ENCODE measurements at regions not wholly inside any gene's neighbourhood (a gene's known extent, or its start where the extent isn't known, plus 50 kb on each side); places are given as distances from the start of the nearest gene placed in this dataset.
A peak's percentile ranks its signal among the peaks of the same experiment; 100 is the strongest.

DNA sequence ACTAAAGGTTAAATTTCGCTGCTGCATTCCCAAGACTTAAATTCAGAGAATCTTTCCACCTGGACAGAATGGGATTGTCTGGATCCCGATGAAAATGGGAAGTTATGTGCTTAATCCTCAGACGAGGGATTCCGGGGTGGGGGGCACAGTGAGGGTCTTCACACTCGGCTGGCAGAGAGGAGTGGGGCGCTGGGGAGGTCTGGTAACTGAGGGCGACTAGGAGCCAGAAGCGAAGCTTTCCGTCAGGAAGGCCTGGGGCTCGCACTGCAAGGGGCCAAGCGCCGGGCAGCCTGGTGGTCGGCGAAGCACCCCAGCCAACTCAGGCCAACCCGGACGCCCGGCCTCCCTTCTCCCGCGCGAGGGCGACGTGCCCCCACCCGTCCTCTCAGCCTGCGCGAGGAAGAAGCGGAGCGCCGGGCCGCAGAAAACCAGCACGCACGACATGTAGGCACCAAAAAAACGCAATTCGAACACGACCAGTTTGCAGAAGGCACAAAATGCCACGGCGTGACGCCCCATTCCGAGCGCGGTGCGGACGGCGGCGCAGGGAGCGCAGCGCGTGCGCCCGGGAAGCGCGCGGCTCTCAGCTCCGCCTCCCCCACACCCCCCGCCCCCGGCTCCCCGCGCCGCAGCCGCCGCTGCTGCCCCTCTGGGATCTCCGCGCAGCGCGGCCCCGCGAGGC lies 188.1 kb downstream of the ZEB2 start (continued):
- TF ChIP-seq, protein P1, sequence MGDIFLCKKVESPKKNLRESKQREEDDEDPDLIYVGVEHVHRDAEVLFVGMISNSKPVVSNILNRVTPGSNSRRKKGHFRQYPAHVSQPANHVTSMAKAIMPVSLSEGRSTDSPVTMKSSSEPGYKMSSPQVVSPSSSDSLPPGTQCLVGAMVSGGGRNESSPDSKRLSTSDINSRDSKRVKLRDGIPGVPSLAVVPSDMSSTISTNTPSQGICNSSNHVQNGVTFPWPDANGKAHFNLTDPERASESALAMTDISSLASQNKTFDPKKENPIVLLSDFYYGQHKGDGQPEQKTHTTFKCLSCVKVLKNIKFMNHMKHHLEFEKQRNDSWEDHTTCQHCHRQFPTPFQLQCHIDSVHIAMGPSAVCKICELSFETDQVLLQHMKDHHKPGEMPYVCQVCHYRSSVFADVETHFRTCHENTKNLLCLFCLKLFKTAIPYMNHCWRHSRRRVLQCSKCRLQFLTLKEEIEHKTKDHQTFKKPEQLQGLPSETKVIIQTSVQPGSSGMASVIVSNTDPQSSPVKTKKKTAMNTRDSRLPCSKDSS (IDR thresholded peaks at IDR 0.05; ENCODE audit: low read depth, partially characterized antibody) = no peak
- TF ChIP-seq SMC3 (conservative IDR thresholded peaks at IDR 0.05; ENCODE audit: insufficient read depth, low read depth, low read length) (0 out of 2 replicates have a peak, but pooled peaks have one; percentile 14), PCBP1 (IDR thresholded peaks at IDR 0.05; ENCODE audit: low read depth, low read length, poor library complexity, severe bottlenecking) (no peak), NFE2 (IDR thresholded peaks at IDR 0.05; ENCODE audit: low read depth) (no peak), MCM5 (IDR thresholded peaks at IDR 0.05; ENCODE audit: low read depth) (no peak), OTX1 (CRISPR knock-in tag; IDR thresholded peaks at IDR 0.05) (no peak)
- TF ChIP-seq, protein P2, sequence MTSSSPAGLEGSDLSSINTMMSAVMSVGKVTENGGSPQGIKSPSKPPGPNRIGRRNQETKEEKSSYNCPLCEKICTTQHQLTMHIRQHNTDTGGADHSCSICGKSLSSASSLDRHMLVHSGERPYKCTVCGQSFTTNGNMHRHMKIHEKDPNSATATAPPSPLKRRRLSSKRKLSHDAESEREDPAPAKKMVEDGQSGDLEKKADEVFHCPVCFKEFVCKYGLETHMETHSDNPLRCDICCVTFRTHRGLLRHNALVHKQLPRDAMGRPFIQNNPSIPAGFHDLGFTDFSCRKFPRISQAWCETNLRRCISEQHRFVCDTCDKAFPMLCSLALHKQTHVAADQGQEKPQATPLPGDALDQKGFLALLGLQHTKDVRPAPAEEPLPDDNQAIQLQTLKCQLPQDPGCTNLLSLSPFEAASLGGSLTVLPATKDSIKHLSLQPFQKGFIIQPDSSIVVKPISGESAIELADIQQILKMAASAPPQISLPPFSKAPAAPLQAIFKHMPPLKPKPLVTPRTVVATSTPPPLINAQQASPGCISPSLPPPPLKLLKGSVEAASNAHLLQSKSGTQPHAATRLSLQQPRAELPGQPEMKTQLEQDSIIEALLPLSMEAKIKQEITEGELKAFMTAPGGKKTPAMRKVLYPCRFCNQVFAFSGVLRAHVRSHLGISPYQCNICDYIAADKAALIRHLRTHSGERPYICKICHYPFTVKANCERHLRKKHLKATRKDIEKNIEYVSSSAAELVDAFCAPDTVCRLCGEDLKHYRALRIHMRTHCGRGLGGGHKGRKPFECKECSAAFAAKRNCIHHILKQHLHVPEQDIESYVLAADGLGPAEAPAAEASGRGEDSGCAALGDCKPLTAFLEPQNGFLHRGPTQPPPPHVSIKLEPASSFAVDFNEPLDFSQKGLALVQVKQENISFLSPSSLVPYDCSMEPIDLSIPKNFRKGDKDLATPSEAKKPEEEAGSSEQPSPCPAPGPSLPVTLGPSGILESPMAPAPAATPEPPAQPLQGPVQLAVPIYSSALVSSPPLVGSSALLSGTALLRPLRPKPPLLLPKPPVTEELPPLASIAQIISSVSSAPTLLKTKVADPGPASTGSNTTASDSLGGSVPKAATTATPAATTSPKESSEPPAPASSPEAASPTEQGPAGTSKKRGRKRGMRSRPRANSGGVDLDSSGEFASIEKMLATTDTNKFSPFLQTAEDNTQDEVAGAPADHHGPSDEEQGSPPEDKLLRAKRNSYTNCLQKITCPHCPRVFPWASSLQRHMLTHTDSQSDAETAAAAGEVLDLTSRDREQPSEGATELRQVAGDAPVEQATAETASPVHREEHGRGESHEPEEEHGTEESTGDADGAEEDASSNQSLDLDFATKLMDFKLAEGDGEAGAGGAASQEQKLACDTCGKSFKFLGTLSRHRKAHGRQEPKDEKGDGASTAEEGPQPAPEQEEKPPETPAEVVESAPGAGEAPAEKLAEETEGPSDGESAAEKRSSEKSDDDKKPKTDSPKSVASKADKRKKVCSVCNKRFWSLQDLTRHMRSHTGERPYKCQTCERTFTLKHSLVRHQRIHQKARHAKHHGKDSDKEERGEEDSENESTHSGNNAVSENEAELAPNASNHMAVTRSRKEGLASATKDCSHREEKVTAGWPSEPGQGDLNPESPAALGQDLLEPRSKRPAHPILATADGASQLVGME (CRISPR knock-in tag; IDR thresholded peaks at IDR 0.05) = no peak
- TF ChIP-seq, protein P3, sequence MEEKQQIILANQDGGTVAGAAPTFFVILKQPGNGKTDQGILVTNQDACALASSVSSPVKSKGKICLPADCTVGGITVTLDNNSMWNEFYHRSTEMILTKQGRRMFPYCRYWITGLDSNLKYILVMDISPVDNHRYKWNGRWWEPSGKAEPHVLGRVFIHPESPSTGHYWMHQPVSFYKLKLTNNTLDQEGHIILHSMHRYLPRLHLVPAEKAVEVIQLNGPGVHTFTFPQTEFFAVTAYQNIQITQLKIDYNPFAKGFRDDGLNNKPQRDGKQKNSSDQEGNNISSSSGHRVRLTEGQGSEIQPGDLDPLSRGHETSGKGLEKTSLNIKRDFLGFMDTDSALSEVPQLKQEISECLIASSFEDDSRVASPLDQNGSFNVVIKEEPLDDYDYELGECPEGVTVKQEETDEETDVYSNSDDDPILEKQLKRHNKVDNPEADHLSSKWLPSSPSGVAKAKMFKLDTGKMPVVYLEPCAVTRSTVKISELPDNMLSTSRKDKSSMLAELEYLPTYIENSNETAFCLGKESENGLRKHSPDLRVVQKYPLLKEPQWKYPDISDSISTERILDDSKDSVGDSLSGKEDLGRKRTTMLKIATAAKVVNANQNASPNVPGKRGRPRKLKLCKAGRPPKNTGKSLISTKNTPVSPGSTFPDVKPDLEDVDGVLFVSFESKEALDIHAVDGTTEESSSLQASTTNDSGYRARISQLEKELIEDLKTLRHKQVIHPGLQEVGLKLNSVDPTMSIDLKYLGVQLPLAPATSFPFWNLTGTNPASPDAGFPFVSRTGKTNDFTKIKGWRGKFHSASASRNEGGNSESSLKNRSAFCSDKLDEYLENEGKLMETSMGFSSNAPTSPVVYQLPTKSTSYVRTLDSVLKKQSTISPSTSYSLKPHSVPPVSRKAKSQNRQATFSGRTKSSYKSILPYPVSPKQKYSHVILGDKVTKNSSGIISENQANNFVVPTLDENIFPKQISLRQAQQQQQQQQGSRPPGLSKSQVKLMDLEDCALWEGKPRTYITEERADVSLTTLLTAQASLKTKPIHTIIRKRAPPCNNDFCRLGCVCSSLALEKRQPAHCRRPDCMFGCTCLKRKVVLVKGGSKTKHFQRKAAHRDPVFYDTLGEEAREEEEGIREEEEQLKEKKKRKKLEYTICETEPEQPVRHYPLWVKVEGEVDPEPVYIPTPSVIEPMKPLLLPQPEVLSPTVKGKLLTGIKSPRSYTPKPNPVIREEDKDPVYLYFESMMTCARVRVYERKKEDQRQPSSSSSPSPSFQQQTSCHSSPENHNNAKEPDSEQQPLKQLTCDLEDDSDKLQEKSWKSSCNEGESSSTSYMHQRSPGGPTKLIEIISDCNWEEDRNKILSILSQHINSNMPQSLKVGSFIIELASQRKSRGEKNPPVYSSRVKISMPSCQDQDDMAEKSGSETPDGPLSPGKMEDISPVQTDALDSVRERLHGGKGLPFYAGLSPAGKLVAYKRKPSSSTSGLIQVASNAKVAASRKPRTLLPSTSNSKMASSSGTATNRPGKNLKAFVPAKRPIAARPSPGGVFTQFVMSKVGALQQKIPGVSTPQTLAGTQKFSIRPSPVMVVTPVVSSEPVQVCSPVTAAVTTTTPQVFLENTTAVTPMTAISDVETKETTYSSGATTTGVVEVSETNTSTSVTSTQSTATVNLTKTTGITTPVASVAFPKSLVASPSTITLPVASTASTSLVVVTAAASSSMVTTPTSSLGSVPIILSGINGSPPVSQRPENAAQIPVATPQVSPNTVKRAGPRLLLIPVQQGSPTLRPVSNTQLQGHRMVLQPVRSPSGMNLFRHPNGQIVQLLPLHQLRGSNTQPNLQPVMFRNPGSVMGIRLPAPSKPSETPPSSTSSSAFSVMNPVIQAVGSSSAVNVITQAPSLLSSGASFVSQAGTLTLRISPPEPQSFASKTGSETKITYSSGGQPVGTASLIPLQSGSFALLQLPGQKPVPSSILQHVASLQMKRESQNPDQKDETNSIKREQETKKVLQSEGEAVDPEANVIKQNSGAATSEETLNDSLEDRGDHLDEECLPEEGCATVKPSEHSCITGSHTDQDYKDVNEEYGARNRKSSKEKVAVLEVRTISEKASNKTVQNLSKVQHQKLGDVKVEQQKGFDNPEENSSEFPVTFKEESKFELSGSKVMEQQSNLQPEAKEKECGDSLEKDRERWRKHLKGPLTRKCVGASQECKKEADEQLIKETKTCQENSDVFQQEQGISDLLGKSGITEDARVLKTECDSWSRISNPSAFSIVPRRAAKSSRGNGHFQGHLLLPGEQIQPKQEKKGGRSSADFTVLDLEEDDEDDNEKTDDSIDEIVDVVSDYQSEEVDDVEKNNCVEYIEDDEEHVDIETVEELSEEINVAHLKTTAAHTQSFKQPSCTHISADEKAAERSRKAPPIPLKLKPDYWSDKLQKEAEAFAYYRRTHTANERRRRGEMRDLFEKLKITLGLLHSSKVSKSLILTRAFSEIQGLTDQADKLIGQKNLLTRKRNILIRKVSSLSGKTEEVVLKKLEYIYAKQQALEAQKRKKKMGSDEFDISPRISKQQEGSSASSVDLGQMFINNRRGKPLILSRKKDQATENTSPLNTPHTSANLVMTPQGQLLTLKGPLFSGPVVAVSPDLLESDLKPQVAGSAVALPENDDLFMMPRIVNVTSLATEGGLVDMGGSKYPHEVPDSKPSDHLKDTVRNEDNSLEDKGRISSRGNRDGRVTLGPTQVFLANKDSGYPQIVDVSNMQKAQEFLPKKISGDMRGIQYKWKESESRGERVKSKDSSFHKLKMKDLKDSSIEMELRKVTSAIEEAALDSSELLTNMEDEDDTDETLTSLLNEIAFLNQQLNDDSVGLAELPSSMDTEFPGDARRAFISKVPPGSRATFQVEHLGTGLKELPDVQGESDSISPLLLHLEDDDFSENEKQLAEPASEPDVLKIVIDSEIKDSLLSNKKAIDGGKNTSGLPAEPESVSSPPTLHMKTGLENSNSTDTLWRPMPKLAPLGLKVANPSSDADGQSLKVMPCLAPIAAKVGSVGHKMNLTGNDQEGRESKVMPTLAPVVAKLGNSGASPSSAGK (IDR thresholded peaks at IDR 0.05) = peak; percentile 78
